Caco-2 (cell line): ENCODE measurements at regions not wholly inside any gene's neighbourhood (a gene's known extent, or its start where the extent isn't known, plus 50 kb on each side); places are given as distances from the start of the nearest gene placed in this dataset.

Source experiments
- BruUV-seq: library from RNA; stranded (reverse); fragments of 400-500 nt; replicated peaks from 2 replicates; lab custom pipeline; 2021; lab: Mats Ljungman, UMichigan
- CTCF ChIA-PET: fragments of 300-600 bp; sonication (Branson Sonifier 250); formaldehyde crosslinking; loops from one replicate; lab custom pipeline; 2022; ENCODE audit warnings: antibody characterized with exemption; lab: Charles Lee
- POLR2A ChIA-PET: fragments of 300-600 bp; sonication (Branson Sonifier 250); formaldehyde crosslinking; loops from one replicate; lab custom pipeline; 2022; ENCODE audit warnings: antibody characterized with exemption; lab: Charles Lee
- DNase-seq, 2 experiments: peaks; one replicate each; pipeline versions ENCODE4 v3.0.0 to v3.0.0-alpha.2; 2020 to 2022
- H3K27me3 ChIP-seq: replicated peaks from 2 replicates; pipeline ENCODE4 v1.6.0; 2011; ENCODE audit warnings: low read length; ENCODE audit not compliant: control insufficient read depth, insufficient read depth
- H3K36me3 ChIP-seq: 2 replicates; pipeline ENCODE4 v1.5.1; 2011; ENCODE audit warnings: low read length; ENCODE audit not compliant: control insufficient read depth, insufficient read depth
- H3K4me1 ChIP-seq: fragments of 250-450 bp; sonication (Bioruptor Pico); 2 replicates; pipeline ENCODE4 v1.5.1; 2020; ENCODE audit warnings: mild to moderate bottlenecking
- H3K4me3 ChIP-seq: 2 replicates; pipeline ENCODE4 v1.5.1; 2011; ENCODE audit warnings: low read depth, mild to moderate bottlenecking, control low read depth, low read length
- H3K9me3 ChIP-seq: fragments of 250-450 bp; sonication (Bioruptor Pico); 2 replicates; pipeline ENCODE4 v1.5.1; 2020; ENCODE audit warnings: mild to moderate bottlenecking, moderate library complexity
- H3K27ac Mint-ChIP-seq: one replicate; pipeline ENCODE4 v1.8.0; 2022; ENCODE audit warnings: mixed read lengths; ENCODE audit not compliant: unreplicated experiment
- H3K27me3 Mint-ChIP-seq: one replicate; pipeline ENCODE4 v1.8.0; 2022; ENCODE audit warnings: mixed read lengths; ENCODE audit not compliant: insufficient read depth, unreplicated experiment
- H3K36me3 Mint-ChIP-seq: one replicate; pipeline ENCODE4 v1.8.0; 2022; ENCODE audit warnings: mild to moderate bottlenecking, mixed read lengths; ENCODE audit not compliant: insufficient read depth, unreplicated experiment
- H3K4me1 Mint-ChIP-seq: one replicate; pipeline ENCODE4 v1.8.0; 2022; ENCODE audit warnings: low read depth, mixed read lengths; ENCODE audit not compliant: unreplicated experiment
- H3K4me3 Mint-ChIP-seq: one replicate; pipeline ENCODE4 v1.8.0; 2022; ENCODE audit warnings: mild to moderate bottlenecking, moderate library complexity, mixed read lengths; ENCODE audit not compliant: unreplicated experiment
- H3K9me3 Mint-ChIP-seq: one replicate; pipeline ENCODE4 v1.8.0; 2022; ENCODE audit warnings: mixed read lengths; ENCODE audit not compliant: unreplicated experiment
- intact Hi-C: fragments of 100-400 bp; cut with micrococcal nuclease; formaldehyde crosslinking; loops from one replicate; pipeline ENCODE4 v1.10.0; 2022; ENCODE audit not compliant: unreplicated experiment
- TF ChIP-seq, protein P1 (sequence below), 2 experiments: fragments of 200-600 bp in 1 of 2; IDR thresholded peaks; 1 replicate in 1 of 2; 2 replicates in 1 of 2; pipeline versions ENCODE4 v1.5.1 to v1.8.0; 2011 to 2022; ENCODE audit warnings: antibody characterized with exemption in 1 of 2, control low read depth in 1 of 2, inconsistent platforms in 1 of 2, low read depth in 1 of 2, low read length in 1 of 2, mild to moderate bottlenecking in 1 of 2, moderate library complexity in 1 of 2; ENCODE audit not compliant: insufficient read depth in 1 of 2, severe bottlenecking in 1 of 2, unreplicated experiment in 1 of 2

- Histone ChIP-seq H3K27me3 (no peaks in the 10 kb centered on the region), H3K4me1 (no peaks in the 10 kb centered on the region), H3K9me3 (no peaks in the 10 kb centered on the region), H3K4me3 (no peak overlapping the region), H3K36me3 (no peaks in the 10 kb centered on the region)
- DNase-seq, result no peak
- H3K4me3 Mint-ChIP-seq, result no peak overlapping the region
- BruUV-seq, result no TSS peak
- TF ChIP-seq, protein P1, sequence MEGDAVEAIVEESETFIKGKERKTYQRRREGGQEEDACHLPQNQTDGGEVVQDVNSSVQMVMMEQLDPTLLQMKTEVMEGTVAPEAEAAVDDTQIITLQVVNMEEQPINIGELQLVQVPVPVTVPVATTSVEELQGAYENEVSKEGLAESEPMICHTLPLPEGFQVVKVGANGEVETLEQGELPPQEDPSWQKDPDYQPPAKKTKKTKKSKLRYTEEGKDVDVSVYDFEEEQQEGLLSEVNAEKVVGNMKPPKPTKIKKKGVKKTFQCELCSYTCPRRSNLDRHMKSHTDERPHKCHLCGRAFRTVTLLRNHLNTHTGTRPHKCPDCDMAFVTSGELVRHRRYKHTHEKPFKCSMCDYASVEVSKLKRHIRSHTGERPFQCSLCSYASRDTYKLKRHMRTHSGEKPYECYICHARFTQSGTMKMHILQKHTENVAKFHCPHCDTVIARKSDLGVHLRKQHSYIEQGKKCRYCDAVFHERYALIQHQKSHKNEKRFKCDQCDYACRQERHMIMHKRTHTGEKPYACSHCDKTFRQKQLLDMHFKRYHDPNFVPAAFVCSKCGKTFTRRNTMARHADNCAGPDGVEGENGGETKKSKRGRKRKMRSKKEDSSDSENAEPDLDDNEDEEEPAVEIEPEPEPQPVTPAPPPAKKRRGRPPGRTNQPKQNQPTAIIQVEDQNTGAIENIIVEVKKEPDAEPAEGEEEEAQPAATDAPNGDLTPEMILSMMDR (IDR thresholded peaks at IDR 0.05; ENCODE audit: insufficient read depth in 1 of 2, low read depth in 1 of 2, low read length in 1 of 2, severe bottlenecking in 1 of 2, unreplicated experiment in 1 of 2), result no peak
- intact Hi-C loops, result no loop called here
- H3K9me3 Mint-ChIP-seq, result peaks cover 11% of the 10 kb centered on the region
- H3K4me1 Mint-ChIP-seq, result no peaks in the 10 kb centered on the region
- H3K27me3 Mint-ChIP-seq, result no peaks in the 10 kb centered on the region
- no peaks in the 10 kb centered on the region for H3K36me3 Mint-ChIP-seq
- ChIA-PET POLR2A (no interaction called here), CTCF (no interaction called here)
- H3K27ac Mint-ChIP-seq, result no peak overlapping the region
Measured at GRCh38 chr5:166571668-166572067, 1719.8 kb upstream of the WWC1 start.

DNA sequence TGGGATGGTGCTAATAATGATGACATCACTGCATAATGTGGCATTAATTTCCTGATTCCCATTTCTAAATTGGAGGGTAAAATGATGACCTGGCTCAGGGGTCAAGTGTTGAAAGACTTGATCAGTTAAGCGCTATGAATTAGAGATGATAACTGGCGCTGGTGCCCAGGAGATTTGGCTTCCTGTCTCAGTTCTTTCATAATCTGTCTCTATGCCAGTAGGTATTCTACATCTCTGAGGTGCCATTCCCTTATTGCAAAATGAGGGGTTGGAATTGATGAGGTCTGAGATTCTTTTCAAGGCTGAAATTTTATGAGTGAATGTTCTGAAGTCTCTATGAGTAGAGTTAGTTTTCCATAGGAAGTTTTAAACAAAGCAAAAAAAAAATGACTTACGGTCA, 1715.1 kb upstream of the WWC1 start:
- Mint-ChIP-seq H3K9me3 (peaks cover 11% of the 10 kb centered on the region), H3K27me3 (no peaks in the 10 kb centered on the region), H3K36me3 (no peaks in the 10 kb centered on the region), H3K4me1 (no peaks in the 10 kb centered on the region), H3K4me3 (no peak overlapping the region), H3K27ac (no peak overlapping the region)
- BruUV-seq, result no TSS peak
- Histone ChIP-seq H3K36me3 (no peaks in the 10 kb centered on the region), H3K9me3 (no peaks in the 10 kb centered on the region), H3K4me3 (no peak overlapping the region), H3K27me3 (no peaks in the 10 kb centered on the region), H3K4me1 (no peaks in the 10 kb centered on the region)
- intact Hi-C loops, result no loop called here
- DNase-seq, result no peak
- CTCF ChIA-PET, result no interaction called here
- POLR2A ChIA-PET, result no interaction called here
- TF ChIP-seq, protein P1 (IDR thresholded peaks at IDR 0.05; ENCODE audit: insufficient read depth in 1 of 2, low read depth in 1 of 2, low read length in 1 of 2, severe bottlenecking in 1 of 2, unreplicated experiment in 1 of 2), result no peak

DNA sequence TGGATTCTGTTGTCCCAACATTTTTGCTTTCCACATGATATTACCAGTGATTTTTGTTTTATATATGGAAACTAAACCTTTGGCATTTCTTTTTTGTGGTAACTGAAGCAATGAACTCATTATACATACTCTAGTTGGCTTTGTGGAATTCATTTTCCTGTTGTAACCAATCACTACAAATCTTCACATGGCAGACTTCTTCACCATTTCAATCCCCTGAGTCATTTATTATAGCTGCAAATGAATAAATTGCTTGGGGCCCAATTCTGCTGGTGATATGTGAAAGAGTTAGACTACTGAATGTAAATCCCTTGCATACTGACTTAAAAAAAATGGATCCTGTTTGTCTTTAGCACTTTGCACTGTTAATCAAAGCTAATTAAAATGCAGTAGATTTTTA, 1709.6 kb upstream of the WWC1 start:
- DNase-seq, result no peak
- BruUV-seq, result no TSS peak
- Mint-ChIP-seq H3K4me1 (no peaks in the 10 kb centered on the region), H3K9me3 (no peaks in the 10 kb centered on the region), H3K27ac (no peak overlapping the region), H3K27me3 (no peaks in the 10 kb centered on the region), H3K36me3 (no peaks in the 10 kb centered on the region), H3K4me3 (no peak overlapping the region)
- ChIA-PET CTCF (no interaction called here), POLR2A (no interaction called here)
- Histone ChIP-seq H3K27me3 (no peaks in the 10 kb centered on the region), H3K4me3 (no peak overlapping the region), H3K36me3 (no peaks in the 10 kb centered on the region), H3K9me3 (no peaks in the 10 kb centered on the region), H3K4me1 (no peaks in the 10 kb centered on the region)
- intact Hi-C loops, result no loop called here
- TF ChIP-seq, protein P1 (IDR thresholded peaks at IDR 0.05; ENCODE audit: insufficient read depth in 1 of 2, low read depth in 1 of 2, low read length in 1 of 2, severe bottlenecking in 1 of 2, unreplicated experiment in 1 of 2), result no peak
